SH-SY5Y (cell line): ENCODE measurements at regions not wholly inside any gene's neighbourhood (a gene's known extent, or its start where the extent isn't known, plus 50 kb on each side); places are given as distances from the start of the nearest gene placed in this dataset.
A peak's percentile ranks its signal among the peaks of the same experiment; 100 is the strongest.

ENCODE experiments used
- GATA2 ChIP-seq: IDR thresholded peaks from 2 replicates; pipeline ENCODE4 v1.6.1; 2011; ENCODE audit warnings: mild to moderate bottlenecking, low read depth, low read length
- GATA3 ChIP-seq: IDR thresholded peaks from 2 replicates; pipeline ENCODE4 v1.6.1; 2011; ENCODE audit warnings: low read depth, mild to moderate bottlenecking, low read length, moderate library complexity

GRCh38 chr3:20511863-20512505 lies 326.0 kb upstream of the SGO1 start:
- 0 out of 2 replicates have a peak, but pooled peaks have one; percentile 10 for TF ChIP-seq GATA2
- no peak for TF ChIP-seq GATA3
